ENCODE measurements at regions not wholly inside any gene's neighbourhood (a gene's known extent, or its start where the extent isn't known, plus 50 kb on each side); places are given as distances from the start of the nearest gene placed in this dataset.
"Not testable (repeated sequence)": the region's sequence is repeated elsewhere in the genome, so short reads cannot be mapped to it uniquely, and the experiment has no call there.

GRCh38 chr14:86775896-86776295 is 1217.1 kb downstream of the GALC start:
- FAIRE-seq = not testable (repeated sequence)

GRCh38 chr14:86774916-86775315 is 1218.1 kb downstream of the GALC start:
- no peak for FAIRE-seq

GRCh38 chr14:86772075-86772474 is 1220.9 kb downstream of the GALC start:
- FAIRE-seq = no peak

- no peak for FAIRE-seq
These were observed 1222.8 kb downstream of the GALC start for GRCh38 chr14:86770186-86770585.

- FAIRE-seq = no peak
These were observed 1226.5 kb downstream of the GALC start for GRCh38 chr14:86766469-86766868.

GRCh38 chr14:86761611-86762010 is 1231.4 kb downstream of the GALC start:
- no peak for FAIRE-seq

GRCh38 chr14:86756521-86757190 is 1226.7 kb downstream of the FLRT2 start:
- FAIRE-seq = no peak

GRCh38 chr14:86750488-86750887 is 1220.5 kb downstream of the FLRT2 start:
- FAIRE-seq = not testable (repeated sequence)

GRCh38 chr14:86739761-86740160 is 1209.8 kb downstream of the FLRT2 start:
- no peak for FAIRE-seq

- not testable (repeated sequence) for FAIRE-seq
These were observed 1201.5 kb downstream of the FLRT2 start for GRCh38 chr14:86731427-86731826.

GRCh38 chr14:86723254-86723624 is 1193.3 kb downstream of the FLRT2 start:
- no peak for FAIRE-seq

- FAIRE-seq = no peak
These were observed 1192.8 kb downstream of the FLRT2 start for GRCh38 chr14:86722612-86723253.

GRCh38 chr14:86714575-86714974 is 1184.6 kb downstream of the FLRT2 start:
- FAIRE-seq = no peak

GRCh38 chr14:86714153-86714552 is 1184.2 kb downstream of the FLRT2 start:
- FAIRE-seq = no peak

- no peak for FAIRE-seq
These were observed 1182.8 kb downstream of the FLRT2 start for GRCh38 chr14:86712727-86713126.

- no peak for FAIRE-seq
These were observed 1182.2 kb downstream of the FLRT2 start for GRCh38 chr14:86712176-86712575.

- FAIRE-seq = no peak
These were observed 1178.9 kb downstream of the FLRT2 start for GRCh38 chr14:86708846-86709339.

GRCh38 chr14:86707071-86707470 is 1177.1 kb downstream of the FLRT2 start:
- no peak for FAIRE-seq

GRCh38 chr14:86683561-86683960 is 1153.6 kb downstream of the FLRT2 start:
- no peak for FAIRE-seq

GRCh38 chr14:86675059-86675458 is 1145.1 kb downstream of the FLRT2 start:
- no peak for FAIRE-seq

GRCh38 chr14:86673523-86673969 is 1143.6 kb downstream of the FLRT2 start:
- FAIRE-seq = no peak

- no peak for FAIRE-seq
These were observed 1142.1 kb downstream of the FLRT2 start for GRCh38 chr14:86672080-86672479.

- no peak for FAIRE-seq
These were observed 1136.0 kb downstream of the FLRT2 start for GRCh38 chr14:86665975-86666374.

- FAIRE-seq = no peak
These were observed 1132.4 kb downstream of the FLRT2 start for GRCh38 chr14:86662334-86662733.
